Activated naive CD8-positive, alpha-beta T cell treated with anti-CD3 and anti-CD28 coated beads for 36 hours (primary cell): ENCODE measurements at regions not wholly inside any gene's neighbourhood (a gene's known extent, or its start where the extent isn't known, plus 50 kb on each side); places are given as distances from the start of the nearest gene placed in this dataset.
A peak's percentile ranks its signal among the peaks of the same experiment; 100 is the strongest.

Experiments
- DNase-seq: peaks from one replicate; pipeline ENCODE4 v3.0.0; 2021
- H3K27ac Mint-ChIP-seq: one replicate; pipeline ENCODE4 v1.8.0; 2022; ENCODE audit warnings: mild to moderate bottlenecking, moderate library complexity, mixed read lengths
- H3K27me3 Mint-ChIP-seq: one replicate; pipeline ENCODE4 v1.8.0; 2022; ENCODE audit warnings: mild to moderate bottlenecking, mixed read lengths
- H3K36me3 Mint-ChIP-seq: one replicate; pipeline ENCODE4 v1.8.0; 2021; ENCODE audit warnings: mild to moderate bottlenecking, mixed read lengths
- H3K4me1 Mint-ChIP-seq: one replicate; pipeline ENCODE4 v1.8.0; 2021; ENCODE audit warnings: mixed read lengths
- H3K4me3 Mint-ChIP-seq: one replicate; pipeline ENCODE4 v1.8.0; 2022; ENCODE audit warnings: mild to moderate bottlenecking, moderate library complexity, mixed read lengths
- H3K9me3 Mint-ChIP-seq: one replicate; pipeline ENCODE4 v1.8.0; 2022; ENCODE audit warnings: mixed read lengths

GRCh38 chr5:87054821-87055220 is 212.9 kb upstream of the RASA1 start:
- Mint-ChIP-seq H3K27ac (no peak overlapping the region), H3K4me3 (no peak overlapping the region), H3K27me3 (no peaks in the 10 kb centered on the region), H3K9me3 (peaks cover 8% of the 10 kb centered on the region), H3K4me1 (no peaks in the 10 kb centered on the region), H3K36me3 (no peaks in the 10 kb centered on the region)
- DNase-seq, result no peak

GRCh38 chr5:87061046-87061445 is 206.6 kb upstream of the RASA1 start:
- H3K36me3 Mint-ChIP-seq, result peaks cover 6% of the 10 kb centered on the region
- no peaks in the 10 kb centered on the region for H3K4me1 Mint-ChIP-seq
- H3K27me3 Mint-ChIP-seq, result no peaks in the 10 kb centered on the region
- no peak overlapping the region for H3K4me3 Mint-ChIP-seq
- H3K9me3 Mint-ChIP-seq, result peaks cover 16% of the 10 kb centered on the region
- H3K27ac Mint-ChIP-seq, result no peak overlapping the region
- DNase-seq, result no peak

GRCh38 chr5:87069311-87069710 is 198.4 kb upstream of the RASA1 start:
- Mint-ChIP-seq H3K27me3 (no peaks in the 10 kb centered on the region), H3K36me3 (no peaks in the 10 kb centered on the region), H3K4me1 (peaks cover 12% of the 10 kb centered on the region), H3K4me3 (no peak overlapping the region), H3K27ac (no peak overlapping the region), H3K9me3 (peaks cover 2% of the 10 kb centered on the region)
- no peak for DNase-seq

GRCh38 chr5:87069974-87070608 is 197.6 kb upstream of the RASA1 start:
- DNase-seq, result no peak
- H3K4me1 Mint-ChIP-seq, result peaks cover 20% of the 10 kb centered on the region
- H3K9me3 Mint-ChIP-seq, result peaks cover 4% of the 10 kb centered on the region
- H3K27me3 Mint-ChIP-seq, result no peaks in the 10 kb centered on the region
- no peak overlapping the region for H3K4me3 Mint-ChIP-seq
- no peak overlapping the region for H3K27ac Mint-ChIP-seq
- H3K36me3 Mint-ChIP-seq, result peaks cover 3% of the 10 kb centered on the region

GRCh38 chr5:87074072-87074471 is 193.6 kb upstream of the RASA1 start:
- Mint-ChIP-seq H3K27ac (peak overlapping the region; percentile 68), H3K36me3 (peaks cover 3% of the 10 kb centered on the region), H3K9me3 (peaks cover 4% of the 10 kb centered on the region), H3K4me3 (no peak overlapping the region), H3K4me1 (peaks cover 34% of the 10 kb centered on the region), H3K27me3 (no peaks in the 10 kb centered on the region)
- DNase-seq, result no peak

GRCh38 chr5:87074934-87075541 is 192.6 kb upstream of the RASA1 start:
- Mint-ChIP-seq H3K27ac (peak overlapping the region; percentile 68), H3K4me1 (peaks cover 36% of the 10 kb centered on the region), H3K4me3 (no peak overlapping the region), H3K27me3 (no peaks in the 10 kb centered on the region), H3K9me3 (peaks cover 4% of the 10 kb centered on the region), H3K36me3 (peaks cover 3% of the 10 kb centered on the region)
- peak; percentile 21 for DNase-seq

- H3K4me1 Mint-ChIP-seq, result peaks cover 39% of the 10 kb centered on the region
Measured at GRCh38 chr5:87076411-87076810, 191.3 kb upstream of the RASA1 start.

GRCh38 chr5:87076931-87077330 is 190.8 kb upstream of the RASA1 start:
- DNase-seq, result no peak
- H3K27me3 Mint-ChIP-seq, result no peaks in the 10 kb centered on the region
- peaks cover 4% of the 10 kb centered on the region for H3K9me3 Mint-ChIP-seq
- H3K36me3 Mint-ChIP-seq, result peaks cover 3% of the 10 kb centered on the region
- peaks cover 45% of the 10 kb centered on the region for H3K4me1 Mint-ChIP-seq
- H3K27ac Mint-ChIP-seq, result no peak overlapping the region
- no peak overlapping the region for H3K4me3 Mint-ChIP-seq

More at GRCh38 chr5:87076411-87076810, 191.3 kb upstream of the RASA1 start:
- peaks cover 4% of the 10 kb centered on the region for H3K9me3 Mint-ChIP-seq
- H3K36me3 Mint-ChIP-seq, result peaks cover 3% of the 10 kb centered on the region
- DNase-seq, result no peak
- H3K4me3 Mint-ChIP-seq, result no peak overlapping the region
- no peak overlapping the region for H3K27ac Mint-ChIP-seq
- H3K27me3 Mint-ChIP-seq, result no peaks in the 10 kb centered on the region

GRCh38 chr5:87079219-87079618 is 188.5 kb upstream of the RASA1 start:
- no peaks in the 10 kb centered on the region for H3K27me3 Mint-ChIP-seq
- no peak overlapping the region for H3K4me3 Mint-ChIP-seq
- peaks cover 58% of the 10 kb centered on the region for H3K4me1 Mint-ChIP-seq
- H3K9me3 Mint-ChIP-seq, result peaks cover 3% of the 10 kb centered on the region
- peaks cover 8% of the 10 kb centered on the region for H3K36me3 Mint-ChIP-seq
- peak overlapping the region; percentile 60 for H3K27ac Mint-ChIP-seq
- DNase-seq, result no peak

- H3K4me3 Mint-ChIP-seq, result peak overlapping the region; percentile 71
- H3K9me3 Mint-ChIP-seq, result peaks cover 11% of the 10 kb centered on the region
- DNase-seq, result no peak
- peaks cover 43% of the 10 kb centered on the region for H3K4me1 Mint-ChIP-seq
- H3K36me3 Mint-ChIP-seq, result peaks cover 10% of the 10 kb centered on the region
- H3K27ac Mint-ChIP-seq, result peak overlapping the region; percentile 92
- H3K27me3 Mint-ChIP-seq, result no peaks in the 10 kb centered on the region
Measured at GRCh38 chr5:87081016-87081415, 186.7 kb upstream of the RASA1 start.

GRCh38 chr5:87081511-87082372 is 185.9 kb upstream of the RASA1 start:
- Mint-ChIP-seq H3K9me3 (peaks cover 14% of the 10 kb centered on the region), H3K4me3 (peak overlapping the region; percentile 71), H3K4me1 (peaks cover 44% of the 10 kb centered on the region), H3K27ac (peak overlapping the region; percentile 92), H3K27me3 (no peaks in the 10 kb centered on the region), H3K36me3 (peaks cover 10% of the 10 kb centered on the region)
- DNase-seq, result peak; percentile 24

- Mint-ChIP-seq H3K36me3 (peaks cover 3% of the 10 kb centered on the region), H3K4me1 (peaks cover 30% of the 10 kb centered on the region), H3K27ac (peak overlapping the region; percentile 40), H3K4me3 (peak overlapping the region; percentile 3), H3K27me3 (no peaks in the 10 kb centered on the region), H3K9me3 (peaks cover 2% of the 10 kb centered on the region)
- DNase-seq, result no peak
Measured at GRCh38 chr5:87094347-87094746, 173.3 kb upstream of the RASA1 start.

- Mint-ChIP-seq H3K4me1 (peaks cover 30% of the 10 kb centered on the region), H3K4me3 (no peak overlapping the region), H3K27me3 (no peaks in the 10 kb centered on the region), H3K9me3 (no peaks in the 10 kb centered on the region), H3K36me3 (peaks cover 3% of the 10 kb centered on the region), H3K27ac (no peak overlapping the region)
- DNase-seq, result no peak
Measured at GRCh38 chr5:87094833-87095232, 172.8 kb upstream of the RASA1 start.

- Mint-ChIP-seq H3K4me3 (no peak overlapping the region), H3K4me1 (peaks cover 30% of the 10 kb centered on the region), H3K27me3 (no peaks in the 10 kb centered on the region), H3K9me3 (no peaks in the 10 kb centered on the region), H3K27ac (no peak overlapping the region), H3K36me3 (no peaks in the 10 kb centered on the region)
- no peak for DNase-seq
Measured at GRCh38 chr5:87095787-87096186, 171.9 kb upstream of the RASA1 start.

GRCh38 chr5:87097664-87098063 is 170.0 kb upstream of the RASA1 start:
- Mint-ChIP-seq H3K9me3 (no peaks in the 10 kb centered on the region), H3K4me3 (no peak overlapping the region), H3K36me3 (no peaks in the 10 kb centered on the region), H3K27me3 (no peaks in the 10 kb centered on the region), H3K27ac (no peak overlapping the region), H3K4me1 (peaks cover 43% of the 10 kb centered on the region)
- DNase-seq, result no peak
